ENCODE measurements at regions not wholly inside any gene's neighbourhood (a gene's known extent, or its start where the extent isn't known, plus 50 kb on each side); places are given as distances from the start of the nearest gene placed in this dataset.

GRCh38 chr13:39859898-39860297 is 204.4 kb downstream of the COG6 start (continued):
- TF ChIP-seq, protein P1, sequence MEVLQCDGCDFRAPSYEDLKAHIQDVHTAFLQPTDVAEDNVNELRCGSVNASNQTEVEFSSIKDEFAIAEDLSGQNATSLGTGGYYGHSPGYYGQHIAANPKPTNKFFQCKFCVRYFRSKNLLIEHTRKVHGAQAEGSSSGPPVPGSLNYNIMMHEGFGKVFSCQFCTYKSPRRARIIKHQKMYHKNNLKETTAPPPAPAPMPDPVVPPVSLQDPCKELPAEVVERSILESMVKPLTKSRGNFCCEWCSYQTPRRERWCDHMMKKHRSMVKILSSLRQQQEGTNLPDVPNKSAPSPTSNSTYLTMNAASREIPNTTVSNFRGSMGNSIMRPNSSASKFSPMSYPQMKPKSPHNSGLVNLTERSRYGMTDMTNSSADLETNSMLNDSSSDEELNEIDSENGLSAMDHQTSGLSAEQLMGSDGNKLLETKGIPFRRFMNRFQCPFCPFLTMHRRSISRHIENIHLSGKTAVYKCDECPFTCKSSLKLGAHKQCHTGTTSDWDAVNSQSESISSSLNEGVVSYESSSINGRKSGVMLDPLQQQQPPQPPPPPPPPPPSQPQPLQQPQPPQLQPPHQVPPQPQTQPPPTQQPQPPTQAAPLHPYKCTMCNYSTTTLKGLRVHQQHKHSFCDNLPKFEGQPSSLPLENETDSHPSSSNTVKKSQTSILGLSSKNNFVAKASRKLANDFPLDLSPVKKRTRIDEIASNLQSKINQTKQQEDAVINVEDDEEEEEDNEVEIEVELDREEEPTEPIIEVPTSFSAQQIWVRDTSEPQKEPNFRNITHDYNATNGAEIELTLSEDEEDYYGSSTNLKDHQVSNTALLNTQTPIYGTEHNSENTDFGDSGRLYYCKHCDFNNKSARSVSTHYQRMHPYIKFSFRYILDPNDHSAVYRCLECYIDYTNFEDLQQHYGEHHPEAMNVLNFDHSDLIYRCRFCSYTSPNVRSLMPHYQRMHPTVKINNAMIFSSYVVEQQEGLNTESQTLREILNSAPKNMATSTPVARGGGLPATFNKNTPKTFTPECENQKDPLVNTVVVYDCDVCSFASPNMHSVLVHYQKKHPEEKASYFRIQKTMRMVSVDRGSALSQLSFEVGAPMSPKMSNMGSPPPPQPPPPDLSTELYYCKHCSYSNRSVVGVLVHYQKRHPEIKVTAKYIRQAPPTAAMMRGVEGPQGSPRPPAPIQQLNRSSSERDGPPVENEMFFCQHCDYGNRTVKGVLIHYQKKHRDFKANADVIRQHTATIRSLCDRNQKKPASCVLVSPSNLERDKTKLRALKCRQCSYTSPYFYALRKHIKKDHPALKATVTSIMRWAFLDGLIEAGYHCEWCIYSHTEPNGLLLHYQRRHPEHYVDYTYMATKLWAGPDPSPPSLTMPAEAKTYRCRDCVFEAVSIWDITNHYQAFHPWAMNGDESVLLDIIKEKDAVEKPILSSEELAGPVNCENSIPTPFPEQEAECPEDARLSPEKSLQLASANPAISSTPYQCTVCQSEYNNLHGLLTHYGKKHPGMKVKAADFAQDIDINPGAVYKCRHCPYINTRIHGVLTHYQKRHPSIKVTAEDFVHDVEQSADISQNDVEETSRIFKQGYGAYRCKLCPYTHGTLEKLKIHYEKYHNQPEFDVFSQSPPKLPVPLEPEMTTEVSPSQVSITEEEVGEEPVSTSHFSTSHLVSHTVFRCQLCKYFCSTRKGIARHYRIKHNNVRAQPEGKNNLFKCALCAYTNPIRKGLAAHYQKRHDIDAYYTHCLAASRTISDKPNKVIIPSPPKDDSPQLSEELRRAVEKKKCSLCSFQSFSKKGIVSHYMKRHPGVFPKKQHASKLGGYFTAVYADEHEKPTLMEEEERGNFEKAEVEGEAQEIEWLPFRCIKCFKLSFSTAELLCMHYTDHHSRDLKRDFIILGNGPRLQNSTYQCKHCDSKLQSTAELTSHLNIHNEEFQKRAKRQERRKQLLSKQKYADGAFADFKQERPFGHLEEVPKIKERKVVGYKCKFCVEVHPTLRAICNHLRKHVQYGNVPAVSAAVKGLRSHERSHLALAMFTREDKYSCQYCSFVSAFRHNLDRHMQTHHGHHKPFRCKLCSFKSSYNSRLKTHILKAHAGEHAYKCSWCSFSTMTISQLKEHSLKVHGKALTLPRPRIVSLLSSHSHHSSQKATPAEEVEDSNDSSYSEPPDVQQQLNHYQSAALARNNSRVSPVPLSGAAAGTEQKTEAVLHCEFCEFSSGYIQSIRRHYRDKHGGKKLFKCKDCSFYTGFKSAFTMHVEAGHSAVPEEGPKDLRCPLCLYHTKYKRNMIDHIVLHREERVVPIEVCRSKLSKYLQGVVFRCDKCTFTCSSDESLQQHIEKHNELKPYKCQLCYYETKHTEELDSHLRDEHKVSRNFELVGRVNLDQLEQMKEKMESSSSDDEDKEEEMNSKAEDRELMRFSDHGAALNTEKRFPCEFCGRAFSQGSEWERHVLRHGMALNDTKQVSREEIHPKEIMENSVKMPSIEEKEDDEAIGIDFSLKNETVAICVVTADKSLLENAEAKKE (CRISPR knock-in tag; IDR thresholded peaks at IDR 0.05) = no peak
- TF ChIP-seq EZH2phosphoT487 (IDR thresholded peaks at IDR 0.05; ENCODE audit: unreplicated experiment) (no peak), ZNF114 (CRISPR knock-in tag; IDR thresholded peaks at IDR 0.05) (no peak), CTCF (conservative IDR thresholded peaks at IDR 0.05; ENCODE audit: low read depth in 2 of 2) (no peak), NANOG (IDR thresholded peaks at IDR 0.05; ENCODE audit: borderline replicate concordance) (no peak), STAT1 (IDR thresholded peaks at IDR 0.05; ENCODE audit: unreplicated experiment) (no peak), EZH2 (IDR thresholded peaks at IDR 0.05; ENCODE audit: low read depth, unreplicated experiment) (no peak)
- TF ChIP-seq, protein P2, sequence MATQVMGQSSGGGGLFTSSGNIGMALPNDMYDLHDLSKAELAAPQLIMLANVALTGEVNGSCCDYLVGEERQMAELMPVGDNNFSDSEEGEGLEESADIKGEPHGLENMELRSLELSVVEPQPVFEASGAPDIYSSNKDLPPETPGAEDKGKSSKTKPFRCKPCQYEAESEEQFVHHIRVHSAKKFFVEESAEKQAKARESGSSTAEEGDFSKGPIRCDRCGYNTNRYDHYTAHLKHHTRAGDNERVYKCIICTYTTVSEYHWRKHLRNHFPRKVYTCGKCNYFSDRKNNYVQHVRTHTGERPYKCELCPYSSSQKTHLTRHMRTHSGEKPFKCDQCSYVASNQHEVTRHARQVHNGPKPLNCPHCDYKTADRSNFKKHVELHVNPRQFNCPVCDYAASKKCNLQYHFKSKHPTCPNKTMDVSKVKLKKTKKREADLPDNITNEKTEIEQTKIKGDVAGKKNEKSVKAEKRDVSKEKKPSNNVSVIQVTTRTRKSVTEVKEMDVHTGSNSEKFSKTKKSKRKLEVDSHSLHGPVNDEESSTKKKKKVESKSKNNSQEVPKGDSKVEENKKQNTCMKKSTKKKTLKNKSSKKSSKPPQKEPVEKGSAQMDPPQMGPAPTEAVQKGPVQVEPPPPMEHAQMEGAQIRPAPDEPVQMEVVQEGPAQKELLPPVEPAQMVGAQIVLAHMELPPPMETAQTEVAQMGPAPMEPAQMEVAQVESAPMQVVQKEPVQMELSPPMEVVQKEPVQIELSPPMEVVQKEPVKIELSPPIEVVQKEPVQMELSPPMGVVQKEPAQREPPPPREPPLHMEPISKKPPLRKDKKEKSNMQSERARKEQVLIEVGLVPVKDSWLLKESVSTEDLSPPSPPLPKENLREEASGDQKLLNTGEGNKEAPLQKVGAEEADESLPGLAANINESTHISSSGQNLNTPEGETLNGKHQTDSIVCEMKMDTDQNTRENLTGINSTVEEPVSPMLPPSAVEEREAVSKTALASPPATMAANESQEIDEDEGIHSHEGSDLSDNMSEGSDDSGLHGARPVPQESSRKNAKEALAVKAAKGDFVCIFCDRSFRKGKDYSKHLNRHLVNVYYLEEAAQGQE (IDR thresholded peaks at IDR 0.05; ENCODE audit: unreplicated experiment) = no peak

Measured in GM23338 (cell line).